Fibroblast of lung (primary cell): ENCODE measurements at regions not wholly inside any gene's neighbourhood (a gene's known extent, or its start where the extent isn't known, plus 50 kb on each side); places are given as distances from the start of the nearest gene placed in this dataset.

Experiments used
- DNase-seq, 2 donors: peaks; one replicate each; pipeline versions ENCODE4 v3.0.0 to v3.0.0-alpha.2; 2010; ENCODE audit warnings: low read depth in 2 of 2
- H2AFZ ChIP-seq: 2 replicates; pipeline ENCODE4 v1.5.1; 2012; ENCODE audit warnings: low read length, control low read depth, inconsistent platforms
- H3K27ac ChIP-seq: 2 replicates; pipeline ENCODE4 v1.5.1; 2011; ENCODE audit warnings: low read length, control low read depth; ENCODE audit not compliant: insufficient read depth
- H3K27me3 ChIP-seq: 2 replicates; pipeline ENCODE4 v1.5.1; 2011; ENCODE audit warnings: mild to moderate bottlenecking, low read length; ENCODE audit not compliant: control insufficient read depth, insufficient read depth
- H3K36me3 ChIP-seq: 2 replicates; pipeline ENCODE4 v1.5.1; 2011; ENCODE audit warnings: low read length; ENCODE audit not compliant: control insufficient read depth, insufficient read depth
- H3K4me1 ChIP-seq: 2 replicates; pipeline ENCODE4 v1.5.1; 2011; ENCODE audit warnings: low read length; ENCODE audit not compliant: control insufficient read depth, insufficient read depth; ENCODE audit errors: extremely low read depth
- H3K4me2 ChIP-seq: 2 replicates; pipeline ENCODE4 v1.5.1; 2011; ENCODE audit warnings: low read length, control low read depth; ENCODE audit not compliant: insufficient read depth; ENCODE audit errors: extremely low read depth
- H3K4me3 ChIP-seq, 4 experiments: fragments of 200-600 bp in 1 of 4; sonication (generic) in 1 of 4; replicated peaks in 1 of 4; 2 replicates each; pipeline ENCODE4 v1.5.1; 2011 to 2016; ENCODE audit warnings: low read length in 4 of 4, low read depth in 3 of 4, mild to moderate bottlenecking in 3 of 4, control low read depth in 2 of 4, inconsistent platforms in 1 of 4, mixed read lengths in 1 of 4; ENCODE audit not compliant: insufficient read depth in 1 of 4; ENCODE audit errors: control extremely low read depth in 1 of 4
- H3K79me2 ChIP-seq: 2 replicates; pipeline ENCODE4 v1.5.1; 2012; ENCODE audit warnings: mild to moderate bottlenecking, low read length, inconsistent platforms; ENCODE audit not compliant: control insufficient read depth, insufficient read depth
- H3K9ac ChIP-seq: 2 replicates; pipeline ENCODE4 v1.5.1; 2011; ENCODE audit warnings: mild to moderate bottlenecking, low read length, control low read depth; ENCODE audit not compliant: insufficient read depth
- H3K9me3 ChIP-seq: 2 replicates; pipeline ENCODE4 v1.5.1; 2012; ENCODE audit warnings: low read depth, low read length; ENCODE audit not compliant: control insufficient read depth, insufficient read depth
- H4K20me1 ChIP-seq: 2 replicates; pipeline ENCODE4 v1.5.1; 2011; ENCODE audit warnings: low read length; ENCODE audit not compliant: control insufficient read depth, insufficient read depth; ENCODE audit errors: extremely low read depth
- EZH2 ChIP-seq: IDR thresholded peaks from 2 replicates; pipeline ENCODE4 v1.5.1; 2012; ENCODE audit warnings: low read length, control low read depth, mild to moderate bottlenecking; ENCODE audit errors: missing control alignments
- TF ChIP-seq, protein P1 (sequence below), 2 donors: IDR thresholded peaks in 1 of 2; conservative IDR thresholded peaks in 1 of 2; 1 replicate in 1 of 2; 2 replicates in 1 of 2; pipeline ENCODE4 v1.5.1; 2011 to 2012; ENCODE audit warnings: low read length in 2 of 2, control low read depth in 1 of 2, inconsistent platforms in 1 of 2, low read depth in 1 of 2, mild to moderate bottlenecking in 1 of 2

DNA sequence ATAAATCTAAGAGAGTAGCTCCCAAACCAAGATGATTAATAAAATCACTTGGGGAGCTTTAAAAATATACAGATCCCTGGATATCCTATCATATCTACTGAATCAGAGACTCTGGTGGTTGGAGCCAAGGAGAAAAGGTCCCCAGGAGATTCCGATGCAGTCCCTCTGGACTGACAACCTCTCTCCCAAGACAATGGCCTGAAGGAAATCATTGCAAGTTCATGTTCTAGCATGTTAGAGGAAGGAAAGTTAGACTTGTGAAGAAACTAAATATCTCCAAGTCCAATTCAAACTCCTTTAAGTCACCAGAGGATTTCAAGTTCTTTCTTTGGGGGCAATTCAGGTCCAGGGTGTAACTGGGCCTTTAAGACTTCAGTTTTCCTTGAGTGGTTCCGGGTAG lies 84.7 kb upstream of the MEDAG start:
- Histone ChIP-seq H3K4me2 (no peak overlapping the region), H3K4me1 (peaks cover 6% of the 10 kb centered on the region), H4K20me1 (no peaks in the 10 kb centered on the region), H3K27ac (no peak overlapping the region), H3K9me3 (no peaks in the 10 kb centered on the region), H3K36me3 (no peaks in the 10 kb centered on the region), H3K27me3 (no peaks in the 10 kb centered on the region), H2AFZ (no peak overlapping the region), H3K9ac (no peak overlapping the region), H3K79me2 (no peaks in the 10 kb centered on the region), H3K4me3 (no peak overlapping the region)
- TF ChIP-seq, protein P1, sequence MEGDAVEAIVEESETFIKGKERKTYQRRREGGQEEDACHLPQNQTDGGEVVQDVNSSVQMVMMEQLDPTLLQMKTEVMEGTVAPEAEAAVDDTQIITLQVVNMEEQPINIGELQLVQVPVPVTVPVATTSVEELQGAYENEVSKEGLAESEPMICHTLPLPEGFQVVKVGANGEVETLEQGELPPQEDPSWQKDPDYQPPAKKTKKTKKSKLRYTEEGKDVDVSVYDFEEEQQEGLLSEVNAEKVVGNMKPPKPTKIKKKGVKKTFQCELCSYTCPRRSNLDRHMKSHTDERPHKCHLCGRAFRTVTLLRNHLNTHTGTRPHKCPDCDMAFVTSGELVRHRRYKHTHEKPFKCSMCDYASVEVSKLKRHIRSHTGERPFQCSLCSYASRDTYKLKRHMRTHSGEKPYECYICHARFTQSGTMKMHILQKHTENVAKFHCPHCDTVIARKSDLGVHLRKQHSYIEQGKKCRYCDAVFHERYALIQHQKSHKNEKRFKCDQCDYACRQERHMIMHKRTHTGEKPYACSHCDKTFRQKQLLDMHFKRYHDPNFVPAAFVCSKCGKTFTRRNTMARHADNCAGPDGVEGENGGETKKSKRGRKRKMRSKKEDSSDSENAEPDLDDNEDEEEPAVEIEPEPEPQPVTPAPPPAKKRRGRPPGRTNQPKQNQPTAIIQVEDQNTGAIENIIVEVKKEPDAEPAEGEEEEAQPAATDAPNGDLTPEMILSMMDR (conservative IDR thresholded peaks at IDR 0.05 in 1 of 2, IDR thresholded peaks at IDR 0.05 in 1 of 2; ENCODE audit: low read depth in 1 of 2, low read length in 2 of 2): no peak
- TF ChIP-seq EZH2: no peak
- no peak for DNase-seq

DNA sequence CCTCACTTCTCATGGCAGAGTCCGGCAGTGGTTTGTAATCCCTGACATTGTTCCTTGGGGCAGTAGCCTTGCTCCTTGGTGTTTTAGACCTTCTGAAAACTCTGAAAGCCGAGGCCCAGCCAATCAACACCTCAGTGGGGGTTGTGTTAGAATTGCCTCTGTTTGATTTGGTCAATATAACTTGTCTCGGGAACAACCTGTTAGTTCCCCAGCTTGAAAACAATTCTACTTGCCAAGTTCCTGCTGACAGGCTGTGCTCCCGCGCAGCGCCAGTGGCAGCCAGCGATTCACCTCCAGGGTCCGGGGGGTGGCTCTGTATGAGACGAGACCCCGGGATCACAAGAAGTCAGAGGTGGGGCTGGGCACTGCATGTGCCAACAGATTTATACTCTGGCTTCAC lies 81.4 kb upstream of the MEDAG start:
- H3K4me3 ChIP-seq: no peak overlapping the region
- TF ChIP-seq, protein P1 (conservative IDR thresholded peaks at IDR 0.05 in 1 of 2, IDR thresholded peaks at IDR 0.05 in 1 of 2; ENCODE audit: low read depth in 1 of 2, low read length in 2 of 2): no peak
- TF ChIP-seq EZH2: no peak
- peaks cover 3% of the 10 kb centered on the region for H3K4me1 ChIP-seq
- no peak overlapping the region for H3K4me2 ChIP-seq
- H3K9ac ChIP-seq: no peak overlapping the region
- H4K20me1 ChIP-seq: no peaks in the 10 kb centered on the region
- no peak overlapping the region for H3K27ac ChIP-seq
- no peaks in the 10 kb centered on the region for H3K79me2 ChIP-seq
- no peak overlapping the region for H2AFZ ChIP-seq
- H3K36me3 ChIP-seq: no peaks in the 10 kb centered on the region
- no peaks in the 10 kb centered on the region for H3K9me3 ChIP-seq
- DNase-seq: no peak
- no peaks in the 10 kb centered on the region for H3K27me3 ChIP-seq

DNA sequence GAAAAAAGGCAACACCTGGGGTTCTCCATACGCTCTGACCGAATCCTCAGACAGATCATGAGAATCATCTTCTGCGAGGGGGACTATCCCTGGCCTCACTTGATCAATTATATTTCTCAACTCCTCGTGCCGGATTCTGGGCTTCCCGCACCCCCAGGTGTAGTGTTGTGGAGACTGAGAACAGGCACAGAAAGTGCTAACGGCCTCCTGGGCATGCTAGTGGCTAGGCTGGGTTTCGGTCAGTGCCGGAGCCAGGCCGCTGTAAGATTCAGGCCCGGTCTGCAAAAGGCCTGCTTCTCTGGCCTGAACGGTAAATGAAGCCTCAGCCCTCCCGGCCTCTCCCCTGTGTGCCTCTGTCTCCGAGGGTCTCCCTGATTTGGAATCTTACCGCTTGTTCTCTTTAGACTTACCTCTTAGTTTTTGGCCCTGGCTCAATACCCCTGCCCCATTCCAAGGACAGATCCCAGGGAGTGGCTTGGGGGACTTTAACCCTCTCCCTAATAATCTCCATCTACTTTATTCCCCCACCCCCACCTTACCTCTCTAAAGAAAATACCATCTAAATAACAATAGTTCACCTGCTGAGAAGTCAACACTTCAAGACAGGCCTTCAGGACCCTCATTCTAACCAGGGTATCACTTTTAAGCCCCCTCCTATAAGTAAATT lies 79.0 kb upstream of the MEDAG start:
- DNase-seq: no peak
- Histone ChIP-seq H3K4me3 (no peak overlapping the region), H3K79me2 (no peaks in the 10 kb centered on the region), H3K27ac (no peak overlapping the region), H3K9ac (no peak overlapping the region), H3K4me2 (no peak overlapping the region), H3K4me1 (peaks cover 3% of the 10 kb centered on the region), H2AFZ (no peak overlapping the region), H3K36me3 (no peaks in the 10 kb centered on the region), H3K27me3 (no peaks in the 10 kb centered on the region), H4K20me1 (no peaks in the 10 kb centered on the region), H3K9me3 (no peaks in the 10 kb centered on the region)
- no peak for TF ChIP-seq EZH2
- TF ChIP-seq, protein P1 (conservative IDR thresholded peaks at IDR 0.05 in 1 of 2, IDR thresholded peaks at IDR 0.05 in 1 of 2; ENCODE audit: low read depth in 1 of 2, low read length in 2 of 2): no peak
